ENCODE measurements at regions not wholly inside any gene's neighbourhood (a gene's known extent, or its start where the extent isn't known, plus 50 kb on each side); places are given as distances from the start of the nearest gene placed in this dataset.

- Histone ChIP-seq H3K27ac (replicated peaks in 1 of 4) (no peak overlapping the region), H3K27me3 (peaks cover 0 to 26% (median 0%) of the 10 kb centered on the region in 4 donors), H3K9me3 (no peaks in the 10 kb centered on the region), H3K36me3 (no peaks in the 10 kb centered on the region), H3K4me3 (no peak overlapping the region), H3K4me1 (no peaks in the 10 kb centered on the region)
- DNase-seq (ENCODE audit: extremely low spot score) = no peak
- intact Hi-C loops (cut with DNase I) = no loop called here
- TF ChIP-seq POLR2A (IDR thresholded peaks at IDR 0.05; ENCODE audit: low read depth) (no peak), POLR2AphosphoS5 (IDR thresholded peaks at IDR 0.05) (no peak), EP300 (IDR thresholded peaks at IDR 0.05) (no peak)
- TF ChIP-seq, protein P1, sequence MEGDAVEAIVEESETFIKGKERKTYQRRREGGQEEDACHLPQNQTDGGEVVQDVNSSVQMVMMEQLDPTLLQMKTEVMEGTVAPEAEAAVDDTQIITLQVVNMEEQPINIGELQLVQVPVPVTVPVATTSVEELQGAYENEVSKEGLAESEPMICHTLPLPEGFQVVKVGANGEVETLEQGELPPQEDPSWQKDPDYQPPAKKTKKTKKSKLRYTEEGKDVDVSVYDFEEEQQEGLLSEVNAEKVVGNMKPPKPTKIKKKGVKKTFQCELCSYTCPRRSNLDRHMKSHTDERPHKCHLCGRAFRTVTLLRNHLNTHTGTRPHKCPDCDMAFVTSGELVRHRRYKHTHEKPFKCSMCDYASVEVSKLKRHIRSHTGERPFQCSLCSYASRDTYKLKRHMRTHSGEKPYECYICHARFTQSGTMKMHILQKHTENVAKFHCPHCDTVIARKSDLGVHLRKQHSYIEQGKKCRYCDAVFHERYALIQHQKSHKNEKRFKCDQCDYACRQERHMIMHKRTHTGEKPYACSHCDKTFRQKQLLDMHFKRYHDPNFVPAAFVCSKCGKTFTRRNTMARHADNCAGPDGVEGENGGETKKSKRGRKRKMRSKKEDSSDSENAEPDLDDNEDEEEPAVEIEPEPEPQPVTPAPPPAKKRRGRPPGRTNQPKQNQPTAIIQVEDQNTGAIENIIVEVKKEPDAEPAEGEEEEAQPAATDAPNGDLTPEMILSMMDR (IDR thresholded peaks at IDR 0.05) = no peak
- WGBS = 71% methylated on average over 27 of the region's 27 CpGs
Observed at GRCh38 chr5:178780581-178781498, 50.4 kb upstream of the ZNF354A start.

Data from esophagus muscularis mucosa (tissue), 4 donors.